Astrocyte of the spinal cord (primary cell): ENCODE measurements at regions not wholly inside any gene's neighbourhood (a gene's known extent, or its start where the extent isn't known, plus 50 kb on each side); places are given as distances from the start of the nearest gene placed in this dataset.

Experiments
- DNase-seq: peaks from one replicate; pipeline ENCODE4 v3.0.0; 2011; ENCODE audit warnings: low read depth, low spot score
- H3K4me3 ChIP-seq: 2 replicates; pipeline ENCODE4 v1.5.1; 2011; ENCODE audit warnings: low read depth, mild to moderate bottlenecking, low read length, moderate library complexity
- CTCF ChIP-seq: IDR thresholded peaks from 2 replicates; pipeline ENCODE4 v1.5.1; 2012; ENCODE audit warnings: low read depth, mild to moderate bottlenecking, low read length, inconsistent platforms
- in situ Hi-C: cut with HindIII; loops from 2 replicates; pipeline ENCODE4 v1.10.0; 2017; ENCODE audit warnings: low sequenced_read_pairs

GRCh38 chr2:74778381-74779264, 55.3 kb upstream of the HK2 start:
- TF ChIP-seq CTCF = no peak
- no peak for DNase-seq
- H3K4me3 ChIP-seq = no peak overlapping the region
- in situ Hi-C loops = no loop called here

DNA sequence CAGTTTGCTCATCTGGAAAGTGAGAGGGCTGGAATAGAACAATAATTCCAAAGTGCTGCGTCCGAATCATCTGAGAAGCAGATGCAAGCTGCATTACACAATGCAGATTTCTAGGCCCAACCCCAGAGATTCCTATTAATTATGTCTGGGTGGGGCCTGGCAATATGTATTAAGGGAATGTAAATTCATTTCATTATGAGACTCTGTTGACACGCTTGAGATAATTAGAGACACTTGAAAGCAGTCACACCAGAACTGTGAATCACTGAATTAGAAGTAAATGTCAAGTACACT, 54.7 kb upstream of the HK2 start:
- TF ChIP-seq CTCF = no peak
- H3K4me3 ChIP-seq = no peak overlapping the region
- no peak for DNase-seq
- in situ Hi-C loops = no loop called here

- no peak for DNase-seq
- H3K4me3 ChIP-seq = no peak overlapping the region
- in situ Hi-C loops = no loop called here
- no peak for TF ChIP-seq CTCF
Observed at GRCh38 chr2:74779587-74780135, 54.3 kb upstream of the HK2 start.
